NB4 (cell line): ENCODE measurements at regions not wholly inside any gene's neighbourhood (a gene's known extent, or its start where the extent isn't known, plus 50 kb on each side); places are given as distances from the start of the nearest gene placed in this dataset.

Experiments
- DNase-seq: peaks from one replicate; pipeline ENCODE4 v3.0.0; 2010; ENCODE audit warnings: low read depth
- H3K4me3 ChIP-seq: one replicate; pipeline ENCODE4 v1.5.1; 2011; ENCODE audit warnings: mild to moderate bottlenecking, low read depth, low read length, moderate library complexity
- CTCF ChIP-seq: IDR thresholded peaks from one replicate; pipeline ENCODE4 v1.5.1; 2012; ENCODE audit warnings: low read depth, low read length
- MAX ChIP-seq: IDR thresholded peaks from 2 replicates; pipeline ENCODE4 v1.6.1; 2011; ENCODE audit warnings: low read depth, low read length
- MYC ChIP-seq: IDR thresholded peaks from 2 replicates; pipeline ENCODE4 v1.6.1; 2011; ENCODE audit warnings: low read depth, low read length
- POLR2A ChIP-seq: IDR thresholded peaks from 2 replicates; pipeline ENCODE4 v1.6.1; 2011; ENCODE audit warnings: mild to moderate bottlenecking; ENCODE audit not compliant: insufficient read length; ENCODE audit errors: extremely low read depth

- TF ChIP-seq POLR2A (no peak), MAX (no peak), CTCF (no peak), MYC (no peak)
- DNase-seq = no peak
These were observed 162.3 kb downstream of the BAMBI start for GRCh38 chr10:28839600-28840007.

GRCh38 chr10:28840202-28840601, 162.9 kb downstream of the BAMBI start:
- TF ChIP-seq MAX (no peak), CTCF (no peak), POLR2A (no peak), MYC (no peak)

More at GRCh38 chr10:28839600-28840007, 162.3 kb downstream of the BAMBI start:
- H3K4me3 ChIP-seq = no peak overlapping the region

GRCh38 chr10:28840971-28841370, 163.7 kb downstream of the BAMBI start:
- TF ChIP-seq POLR2A = no peak
- no peak for TF ChIP-seq MAX
- TF ChIP-seq MYC = no peak
- TF ChIP-seq CTCF = no peak
- DNase-seq = no peak
- no peak overlapping the region for H3K4me3 ChIP-seq

More at GRCh38 chr10:28840202-28840601, 162.9 kb downstream of the BAMBI start:
- no peak for DNase-seq
- no peak overlapping the region for H3K4me3 ChIP-seq

- no peak for DNase-seq
These were observed 164.3 kb downstream of the BAMBI start for GRCh38 chr10:28841625-28842024.

GRCh38 chr10:28842321-28842720, 165.0 kb downstream of the BAMBI start:
- no peak overlapping the region for H3K4me3 ChIP-seq
- no peak for TF ChIP-seq MAX
- TF ChIP-seq POLR2A = no peak
- TF ChIP-seq CTCF = no peak
- no peak for TF ChIP-seq MYC
- no peak for DNase-seq

More at GRCh38 chr10:28841625-28842024, 164.3 kb downstream of the BAMBI start:
- no peak for TF ChIP-seq MYC
- TF ChIP-seq MAX = no peak
- H3K4me3 ChIP-seq = no peak overlapping the region

- no peak overlapping the region for H3K4me3 ChIP-seq
- TF ChIP-seq MAX (no peak), POLR2A (no peak), MYC (no peak), CTCF (no peak)
- DNase-seq = no peak
These were observed 167.8 kb downstream of the BAMBI start for GRCh38 chr10:28845009-28845682.
